HG02870 (cell line): ENCODE measurements at regions not wholly inside any gene's neighbourhood (a gene's known extent, or its start where the extent isn't known, plus 50 kb on each side); places are given as distances from the start of the nearest gene placed in this dataset.
"Not testable (repeated sequence)": the region's sequence is repeated elsewhere in the genome, so short reads cannot be mapped to it uniquely, and the experiment has no call there.

Experiments
- ATAC-seq: cut with Tn5 transposase; IDR thresholded peaks from one replicate; pipeline ENCODE4 v1.9.1; 2021; ENCODE audit warnings: mild to moderate bottlenecking, moderate library complexity; ENCODE audit not compliant: unreplicated experiment

GRCh38 chr9:124124729-124125650 lies 113.4 kb downstream of the LHX2 start:
- no peak for ATAC-seq

- no peak for ATAC-seq
These were observed 114.0 kb downstream of the LHX2 start for GRCh38 chr9:124125651-124125977.

- ATAC-seq: no peak
These were observed 115.4 kb downstream of the LHX2 start for GRCh38 chr9:124126648-124127646.

- ATAC-seq: no peak
These were observed 117.1 kb downstream of the LHX2 start for GRCh38 chr9:124128568-124129166.

- ATAC-seq: no peak
These were observed 118.9 kb downstream of the LHX2 start for GRCh38 chr9:124130277-124131075.

- not testable (repeated sequence) for ATAC-seq
These were observed 120.0 kb downstream of the LHX2 start for GRCh38 chr9:124131518-124131917.

GRCh38 chr9:124132671-124133147 lies 121.1 kb downstream of the LHX2 start:
- no peak for ATAC-seq

GRCh38 chr9:124133727-124134126 lies 122.2 kb downstream of the LHX2 start:
- ATAC-seq: no peak

- no peak for ATAC-seq
These were observed 123.0 kb downstream of the LHX2 start for GRCh38 chr9:124134526-124134925.

- no peak for ATAC-seq
These were observed 121.9 kb upstream of the NEK6 start for GRCh38 chr9:124135813-124136365.

GRCh38 chr9:124137009-124137943 lies 120.5 kb upstream of the NEK6 start:
- peak; percentile 82 for ATAC-seq

- no peak for ATAC-seq
These were observed 119.8 kb upstream of the NEK6 start for GRCh38 chr9:124137944-124138335.

- no peak for ATAC-seq
These were observed 118.7 kb upstream of the NEK6 start for GRCh38 chr9:124139001-124139400.

- ATAC-seq: no peak
These were observed 116.7 kb upstream of the NEK6 start for GRCh38 chr9:124140941-124141568.

GRCh38 chr9:124144561-124145123 lies 113.1 kb upstream of the NEK6 start:
- ATAC-seq: not testable (repeated sequence)

GRCh38 chr9:124146031-124146561 lies 111.7 kb upstream of the NEK6 start:
- ATAC-seq: no peak

GRCh38 chr9:124149992-124150391 lies 107.8 kb upstream of the NEK6 start:
- no peak for ATAC-seq

- no peak for ATAC-seq
These were observed 93.9 kb upstream of the NEK6 start for GRCh38 chr9:124163760-124164255.
